PC-3 (cell line): ENCODE measurements at regions not wholly inside any gene's neighbourhood (a gene's known extent, or its start where the extent isn't known, plus 50 kb on each side); places are given as distances from the start of the nearest gene placed in this dataset.

ENCODE experiments used
- EZH2 ChIP-seq: fragments of 300-600 bp; sonication (generic); IDR thresholded peaks from one replicate; pipeline ENCODE4 v1.6.1; 2017; ENCODE audit warnings: antibody characterized with exemption, mild to moderate bottlenecking, low read length; ENCODE audit not compliant: unreplicated experiment
- EZH2phosphoT487 ChIP-seq: fragments of 300-600 bp; sonication (generic); IDR thresholded peaks from 2 replicates; pipeline ENCODE4 v1.6.1; 2018; ENCODE audit warnings: mild to moderate bottlenecking, antibody characterized with exemption, low read length, borderline replicate concordance

DNA sequence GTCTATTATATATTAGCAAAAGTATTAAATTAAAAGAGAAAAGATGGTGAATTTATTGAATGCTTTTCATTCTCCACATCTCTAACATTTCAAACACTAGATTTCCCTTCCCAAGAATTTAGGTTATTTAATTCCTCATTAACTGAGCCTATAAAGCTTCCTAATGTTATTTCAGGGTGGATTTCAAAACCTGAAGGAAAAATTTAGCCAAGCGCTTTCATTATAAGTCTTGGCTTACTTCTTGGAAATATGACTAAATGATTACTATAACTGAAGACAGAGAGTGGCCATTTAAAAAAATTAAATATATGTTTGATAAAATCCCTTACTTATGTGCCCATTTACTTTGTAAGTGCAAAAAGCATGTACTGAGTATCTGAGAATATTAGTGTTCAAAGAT lies 141.8 kb upstream of the ARSJ start:
- no peak for TF ChIP-seq EZH2
- no peak for TF ChIP-seq EZH2phosphoT487
